ENCODE measurements at regions not wholly inside any gene's neighbourhood (a gene's known extent, or its start where the extent isn't known, plus 50 kb on each side); places are given as distances from the start of the nearest gene placed in this dataset.
A peak's percentile ranks its signal among the peaks of the same experiment; 100 is the strongest.

DNA sequence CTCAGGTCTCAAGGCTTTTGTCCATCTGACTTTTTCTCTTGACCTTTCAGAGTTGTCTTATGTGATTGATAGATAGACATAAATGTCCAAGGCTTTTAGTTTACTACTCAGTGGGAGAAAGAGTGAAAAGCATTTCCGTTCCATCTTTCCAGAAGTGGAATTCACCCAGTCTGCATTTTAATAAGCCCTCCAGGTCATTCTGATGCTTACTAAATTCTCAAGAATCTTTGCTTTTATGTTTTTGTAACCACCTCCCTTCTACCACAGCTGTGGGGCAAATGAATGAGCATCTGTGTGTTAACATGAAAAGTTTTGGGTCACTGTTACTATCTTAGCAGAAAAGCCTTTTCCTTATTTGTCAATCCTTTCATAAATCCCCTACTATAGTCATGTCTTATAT lies 251.4 kb downstream of the LRIG3 start:
- H3K4me3 ChIP-seq (ENCODE audit: low read depth, low read length), result no peak overlapping the region
- no peaks in the 10 kb centered on the region for H3K36me3 ChIP-seq (ENCODE audit: control insufficient read depth, insufficient read depth, low read length)
- Mint-ChIP-seq H3K9me3 (ENCODE audit: unreplicated experiment) (no peaks in the 10 kb centered on the region), H3K27me3 (ENCODE audit: insufficient read depth, unreplicated experiment) (no peaks in the 10 kb centered on the region), H3K36me3 (ENCODE audit: insufficient read depth, unreplicated experiment) (no peaks in the 10 kb centered on the region), H3K4me1 (ENCODE audit: low read depth, unreplicated experiment) (no peaks in the 10 kb centered on the region), H3K27ac (ENCODE audit: unreplicated experiment) (no peak overlapping the region), H3K4me3 (ENCODE audit: unreplicated experiment) (no peak overlapping the region)
- CTCF ChIA-PET, result no interaction called here
- no peaks in the 10 kb centered on the region for H3K4me1 ChIP-seq
- DNase-seq, result no peak
- intact Hi-C loops (cut with micrococcal nuclease; ENCODE audit: unreplicated experiment), result no loop called here
- H3K9me3 ChIP-seq, result no peaks in the 10 kb centered on the region
- no peaks in the 10 kb centered on the region for H3K27me3 ChIP-seq (replicated peaks; ENCODE audit: control insufficient read depth, insufficient read depth, low read length)
- POLR2A ChIA-PET, result no interaction called here
- no TSS peak for BruUV-seq (replicated peaks)
- TF ChIP-seq, protein P1, sequence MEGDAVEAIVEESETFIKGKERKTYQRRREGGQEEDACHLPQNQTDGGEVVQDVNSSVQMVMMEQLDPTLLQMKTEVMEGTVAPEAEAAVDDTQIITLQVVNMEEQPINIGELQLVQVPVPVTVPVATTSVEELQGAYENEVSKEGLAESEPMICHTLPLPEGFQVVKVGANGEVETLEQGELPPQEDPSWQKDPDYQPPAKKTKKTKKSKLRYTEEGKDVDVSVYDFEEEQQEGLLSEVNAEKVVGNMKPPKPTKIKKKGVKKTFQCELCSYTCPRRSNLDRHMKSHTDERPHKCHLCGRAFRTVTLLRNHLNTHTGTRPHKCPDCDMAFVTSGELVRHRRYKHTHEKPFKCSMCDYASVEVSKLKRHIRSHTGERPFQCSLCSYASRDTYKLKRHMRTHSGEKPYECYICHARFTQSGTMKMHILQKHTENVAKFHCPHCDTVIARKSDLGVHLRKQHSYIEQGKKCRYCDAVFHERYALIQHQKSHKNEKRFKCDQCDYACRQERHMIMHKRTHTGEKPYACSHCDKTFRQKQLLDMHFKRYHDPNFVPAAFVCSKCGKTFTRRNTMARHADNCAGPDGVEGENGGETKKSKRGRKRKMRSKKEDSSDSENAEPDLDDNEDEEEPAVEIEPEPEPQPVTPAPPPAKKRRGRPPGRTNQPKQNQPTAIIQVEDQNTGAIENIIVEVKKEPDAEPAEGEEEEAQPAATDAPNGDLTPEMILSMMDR (IDR thresholded peaks at IDR 0.05; ENCODE audit: insufficient read depth in 1 of 2, low read depth in 1 of 2, low read length in 1 of 2, severe bottlenecking in 1 of 2, unreplicated experiment in 1 of 2), result no peak

GRCh38 chr12:58670623-58671022 lies 249.7 kb downstream of the LRIG3 start:
- TF ChIP-seq, protein P1 (IDR thresholded peaks at IDR 0.05; ENCODE audit: insufficient read depth in 1 of 2, low read depth in 1 of 2, low read length in 1 of 2, severe bottlenecking in 1 of 2, unreplicated experiment in 1 of 2), result no peak
- Histone ChIP-seq H3K4me1 (no peaks in the 10 kb centered on the region), H3K4me3 (ENCODE audit: low read depth, low read length) (no peak overlapping the region), H3K9me3 (no peaks in the 10 kb centered on the region), H3K27me3 (replicated peaks; ENCODE audit: control insufficient read depth, insufficient read depth, low read length) (no peaks in the 10 kb centered on the region), H3K36me3 (ENCODE audit: control insufficient read depth, insufficient read depth, low read length) (no peaks in the 10 kb centered on the region)
- intact Hi-C loops (cut with micrococcal nuclease; ENCODE audit: unreplicated experiment), result no loop called here
- no peak for DNase-seq
- CTCF ChIA-PET, result no interaction called here
- BruUV-seq (replicated peaks), result no TSS peak
- Mint-ChIP-seq H3K27me3 (ENCODE audit: insufficient read depth, unreplicated experiment) (no peaks in the 10 kb centered on the region), H3K4me3 (ENCODE audit: unreplicated experiment) (no peak overlapping the region), H3K4me1 (ENCODE audit: low read depth, unreplicated experiment) (no peaks in the 10 kb centered on the region), H3K9me3 (ENCODE audit: unreplicated experiment) (peaks cover 2% of the 10 kb centered on the region), H3K27ac (ENCODE audit: unreplicated experiment) (no peak overlapping the region), H3K36me3 (ENCODE audit: insufficient read depth, unreplicated experiment) (no peaks in the 10 kb centered on the region)
- POLR2A ChIA-PET, result no interaction called here

GRCh38 chr12:58671196-58671595 lies 249.1 kb downstream of the LRIG3 start:
- Histone ChIP-seq H3K36me3 (ENCODE audit: control insufficient read depth, insufficient read depth, low read length) (no peaks in the 10 kb centered on the region), H3K4me3 (ENCODE audit: low read depth, low read length) (no peak overlapping the region), H3K27me3 (replicated peaks; ENCODE audit: control insufficient read depth, insufficient read depth, low read length) (no peaks in the 10 kb centered on the region), H3K9me3 (no peaks in the 10 kb centered on the region), H3K4me1 (no peaks in the 10 kb centered on the region)
- TF ChIP-seq, protein P1 (IDR thresholded peaks at IDR 0.05; ENCODE audit: insufficient read depth in 1 of 2, low read depth in 1 of 2, low read length in 1 of 2, severe bottlenecking in 1 of 2, unreplicated experiment in 1 of 2), result no peak
- H3K27me3 Mint-ChIP-seq (ENCODE audit: insufficient read depth, unreplicated experiment), result no peaks in the 10 kb centered on the region
- ChIA-PET POLR2A (no interaction called here), CTCF (no interaction called here)
- intact Hi-C loops (cut with micrococcal nuclease; ENCODE audit: unreplicated experiment), result no loop called here
- no peak overlapping the region for H3K27ac Mint-ChIP-seq (ENCODE audit: unreplicated experiment)
- H3K36me3 Mint-ChIP-seq (ENCODE audit: insufficient read depth, unreplicated experiment), result no peaks in the 10 kb centered on the region
- H3K9me3 Mint-ChIP-seq (ENCODE audit: unreplicated experiment), result peaks cover 8% of the 10 kb centered on the region
- H3K4me3 Mint-ChIP-seq (ENCODE audit: unreplicated experiment), result no peak overlapping the region
- peak in 1 of 2 experiments; percentile 2 for DNase-seq
- no peaks in the 10 kb centered on the region for H3K4me1 Mint-ChIP-seq (ENCODE audit: low read depth, unreplicated experiment)
- no TSS peak for BruUV-seq (replicated peaks)
